Right atrium auricular region (tissue), 2 donors: ENCODE measurements at regions not wholly inside any gene's neighbourhood (a gene's known extent, or its start where the extent isn't known, plus 50 kb on each side); places are given as distances from the start of the nearest gene placed in this dataset.

Experiments used
- DNase-seq: peaks from one replicate; pipeline ENCODE4 v3.0.0-alpha.2; 2019; ENCODE audit warnings: low spot score
- H3K27ac ChIP-seq, 2 donors: fragments of 200-600 bp; sonication (generic); 1 replicate in 1 of 2; 2 replicates in 1 of 2; pipeline ENCODE4 v1.5.1; 2016 to 2019
- H3K27me3 ChIP-seq, 2 donors: fragments of 200-600 bp; sonication (generic); one replicate each; pipeline versions ENCODE4 v1.5.1 to v1.6.0; 2017 to 2019
- H3K36me3 ChIP-seq: fragments of 200-600 bp; sonication (generic); one replicate; pipeline ENCODE4 v1.5.1; 2016
- H3K4me1 ChIP-seq, 2 donors: fragments of 200-600 bp; sonication (generic); one replicate each; pipeline versions ENCODE4 v1.5.1 to v1.6.0; 2017 to 2019
- H3K4me3 ChIP-seq, 2 donors: fragments of 200-600 bp; sonication (generic); 1 replicate in 1 of 2; 2 replicates in 1 of 2; pipeline ENCODE4 v1.5.1; 2017 to 2019; ENCODE audit warnings: mild to moderate bottlenecking in 1 of 2, moderate library complexity in 1 of 2
- H3K9me3 ChIP-seq, 2 donors: fragments of 200-600 bp; sonication (generic); one replicate each; pipeline ENCODE4 v1.5.1; 2019
- TF ChIP-seq, protein P1 (sequence below), 2 donors: fragments of 200-600 bp; sonication (generic); IDR thresholded peaks; one replicate each; pipeline ENCODE4 v1.5.1; 2019; ENCODE audit warnings: antibody characterized with exemption in 2 of 2

DNA sequence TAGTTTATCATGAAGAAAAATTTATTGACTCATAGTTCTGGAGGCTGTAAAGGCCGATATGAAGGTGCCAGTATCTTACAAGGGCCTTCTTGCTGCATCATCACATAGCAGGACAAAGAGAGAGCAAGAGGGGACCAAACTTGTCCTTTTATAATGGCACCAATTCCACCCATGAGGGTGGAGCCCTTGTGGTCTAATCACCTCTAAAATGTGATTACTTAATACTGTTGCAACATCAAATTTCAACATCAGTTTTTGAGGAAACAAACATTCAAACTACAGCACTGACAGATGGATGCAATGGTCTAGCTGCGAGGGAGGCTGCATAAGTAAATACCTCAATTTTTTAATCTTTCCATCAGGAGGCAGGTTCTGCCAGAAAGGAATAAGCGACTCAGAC is 76.7 kb upstream of the LAMA2 start:
- Histone ChIP-seq H3K27me3 (no peaks in the 10 kb centered on the region), H3K4me1 (no peaks in the 10 kb centered on the region), H3K27ac (peak overlapping the region in 1 of 2 donors; percentile 41), H3K4me3 (no peak overlapping the region), H3K36me3 (no peaks in the 10 kb centered on the region), H3K9me3 (peaks cover 0 to 7% of the 10 kb centered on the region in 2 donors)
- peak; percentile 59 for DNase-seq
- TF ChIP-seq, protein P1, sequence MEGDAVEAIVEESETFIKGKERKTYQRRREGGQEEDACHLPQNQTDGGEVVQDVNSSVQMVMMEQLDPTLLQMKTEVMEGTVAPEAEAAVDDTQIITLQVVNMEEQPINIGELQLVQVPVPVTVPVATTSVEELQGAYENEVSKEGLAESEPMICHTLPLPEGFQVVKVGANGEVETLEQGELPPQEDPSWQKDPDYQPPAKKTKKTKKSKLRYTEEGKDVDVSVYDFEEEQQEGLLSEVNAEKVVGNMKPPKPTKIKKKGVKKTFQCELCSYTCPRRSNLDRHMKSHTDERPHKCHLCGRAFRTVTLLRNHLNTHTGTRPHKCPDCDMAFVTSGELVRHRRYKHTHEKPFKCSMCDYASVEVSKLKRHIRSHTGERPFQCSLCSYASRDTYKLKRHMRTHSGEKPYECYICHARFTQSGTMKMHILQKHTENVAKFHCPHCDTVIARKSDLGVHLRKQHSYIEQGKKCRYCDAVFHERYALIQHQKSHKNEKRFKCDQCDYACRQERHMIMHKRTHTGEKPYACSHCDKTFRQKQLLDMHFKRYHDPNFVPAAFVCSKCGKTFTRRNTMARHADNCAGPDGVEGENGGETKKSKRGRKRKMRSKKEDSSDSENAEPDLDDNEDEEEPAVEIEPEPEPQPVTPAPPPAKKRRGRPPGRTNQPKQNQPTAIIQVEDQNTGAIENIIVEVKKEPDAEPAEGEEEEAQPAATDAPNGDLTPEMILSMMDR (IDR thresholded peaks at IDR 0.05): no peak

DNA sequence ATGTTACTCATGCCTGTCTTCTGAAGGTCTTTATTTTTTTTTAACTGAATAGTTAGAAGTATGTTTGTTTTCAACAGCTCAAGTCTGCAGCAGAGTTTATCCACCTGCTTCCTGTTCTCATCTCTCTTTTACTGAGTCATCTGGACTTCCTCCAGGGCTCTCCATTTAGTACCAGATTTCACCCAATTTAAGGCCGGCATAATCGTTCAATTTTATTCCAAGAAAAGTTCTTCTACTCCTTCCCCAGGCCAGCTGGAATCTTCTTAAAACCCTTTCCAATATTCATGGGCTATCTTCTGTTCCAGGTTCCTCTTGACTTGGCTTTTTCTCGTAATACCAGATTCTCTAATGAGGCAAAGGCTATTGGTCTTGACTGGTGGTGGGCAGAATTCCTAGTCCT is 79.0 kb upstream of the LAMA2 start:
- H3K36me3 ChIP-seq: no peaks in the 10 kb centered on the region
- no peaks in the 10 kb centered on the region for H3K4me1 ChIP-seq
- peaks cover 0 to 8% of the 10 kb centered on the region in 2 donors for H3K9me3 ChIP-seq
- TF ChIP-seq, protein P1 (IDR thresholded peaks at IDR 0.05): no peak
- no peak for DNase-seq
- H3K27me3 ChIP-seq: no peaks in the 10 kb centered on the region
- H3K4me3 ChIP-seq: no peak overlapping the region
- peak overlapping the region in 1 of 2 donors; percentile 23 for H3K27ac ChIP-seq

DNA sequence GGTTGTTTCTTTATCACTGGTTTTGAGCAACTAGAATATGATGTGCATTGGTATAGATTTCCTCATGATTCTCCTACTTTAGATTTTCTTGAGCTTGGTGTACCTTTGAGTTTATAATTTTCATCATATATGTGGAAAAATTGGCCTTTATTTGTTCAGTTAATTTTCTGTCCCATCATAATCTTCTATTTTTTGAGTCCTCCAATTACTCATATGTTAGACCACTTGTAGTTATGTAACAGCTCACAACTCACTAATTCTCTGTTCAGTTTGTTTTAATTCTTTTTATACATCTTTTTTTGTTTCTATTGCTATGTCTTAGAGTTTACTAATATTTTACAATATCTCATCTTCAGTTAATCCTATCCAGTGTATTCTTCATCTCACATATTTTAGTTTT is 81.3 kb upstream of the LAMA2 start:
- TF ChIP-seq, protein P1 (IDR thresholded peaks at IDR 0.05): no peak
- no peak overlapping the region for H3K27ac ChIP-seq

DNA sequence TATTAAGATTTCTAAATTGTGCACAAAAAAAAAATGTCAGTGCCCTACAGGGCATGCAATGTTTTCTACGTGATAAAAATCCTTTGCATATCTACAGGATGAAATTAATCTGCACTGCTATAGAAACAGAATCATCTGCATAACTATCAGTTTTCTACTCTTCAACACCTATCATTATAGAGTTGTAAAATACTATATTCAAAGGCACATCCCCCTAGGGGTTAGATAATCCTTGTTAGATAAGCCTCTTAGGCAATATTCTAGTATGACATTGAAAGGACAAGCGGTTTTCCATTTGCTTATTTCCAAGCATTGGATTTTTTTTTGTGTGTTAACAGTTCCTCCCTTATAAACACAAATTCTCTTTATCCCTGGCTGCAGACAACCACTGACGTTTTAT is 98.7 kb upstream of the LAMA2 start:
- H3K27me3 ChIP-seq: no peaks in the 10 kb centered on the region

More for the DNA sequence above, 81.3 kb upstream of the LAMA2 start:
- Histone ChIP-seq H3K4me3 (no peak overlapping the region), H3K27me3 (no peaks in the 10 kb centered on the region), H3K36me3 (no peaks in the 10 kb centered on the region), H3K9me3 (peaks cover 0 to 8% of the 10 kb centered on the region in 2 donors), H3K4me1 (no peaks in the 10 kb centered on the region)
- no peak for DNase-seq

DNA sequence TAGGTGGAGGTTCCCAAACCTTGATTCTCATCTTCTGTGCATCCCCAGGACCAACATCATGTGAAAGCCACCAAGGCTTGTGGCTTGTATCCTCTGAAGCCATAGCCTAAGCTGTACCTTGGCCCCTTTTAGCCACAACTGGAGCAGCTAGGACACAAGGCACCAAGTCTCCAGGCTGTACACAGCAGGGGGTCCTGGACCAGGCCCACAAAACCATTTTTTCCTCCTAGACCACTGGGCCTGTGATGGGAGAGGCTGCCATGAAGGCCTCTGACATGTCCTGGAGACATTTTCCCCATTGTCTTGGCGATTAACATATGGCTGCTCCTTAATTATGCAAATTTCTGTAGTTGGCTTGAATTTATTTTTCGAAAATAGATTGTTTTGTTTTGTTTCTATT is 114.8 kb upstream of the LAMA2 start:
- no peak for DNase-seq
- TF ChIP-seq, protein P1 (IDR thresholded peaks at IDR 0.05): no peak
- no peak overlapping the region for H3K4me3 ChIP-seq
- H3K4me1 ChIP-seq: peaks cover 0 to 5% of the 10 kb centered on the region in 2 donors
- no peak overlapping the region for H3K27ac ChIP-seq
- H3K27me3 ChIP-seq: no peaks in the 10 kb centered on the region
- peaks cover 0 to 6% of the 10 kb centered on the region in 2 donors for H3K9me3 ChIP-seq
- no peaks in the 10 kb centered on the region for H3K36me3 ChIP-seq

More for the DNA sequence above, 98.7 kb upstream of the LAMA2 start:
- no peaks in the 10 kb centered on the region for H3K36me3 ChIP-seq
- H3K9me3 ChIP-seq: peaks cover 0 to 12% of the 10 kb centered on the region in 2 donors
- no peaks in the 10 kb centered on the region for H3K4me1 ChIP-seq
- no peak for DNase-seq
- TF ChIP-seq, protein P1 (IDR thresholded peaks at IDR 0.05): no peak
- H3K4me3 ChIP-seq: no peak overlapping the region
- H3K27ac ChIP-seq: no peak overlapping the region

DNA sequence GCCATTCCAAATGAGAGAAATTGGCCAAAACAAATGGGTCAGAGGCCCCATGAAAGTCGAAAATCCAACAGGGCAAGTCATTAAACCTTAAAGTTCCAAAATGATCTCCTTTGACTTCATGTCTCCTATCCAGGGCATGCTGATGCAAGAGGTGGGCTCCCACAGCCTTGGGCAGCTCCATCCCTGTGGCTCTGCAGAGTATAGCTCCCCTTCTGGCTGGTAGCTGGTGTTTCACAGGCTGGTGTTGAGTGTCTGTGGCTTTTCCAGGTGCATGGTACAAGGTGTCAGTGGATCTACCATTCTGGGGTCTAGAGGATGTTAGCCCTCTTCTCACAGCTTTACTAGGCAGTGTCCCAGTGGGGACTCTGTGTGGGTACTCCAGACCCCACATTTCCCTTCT is 115.2 kb upstream of the LAMA2 start:
- Histone ChIP-seq H3K9me3 (peaks cover 0 to 2% of the 10 kb centered on the region in 2 donors), H3K4me3 (no peak overlapping the region), H3K36me3 (no peaks in the 10 kb centered on the region), H3K27me3 (no peaks in the 10 kb centered on the region), H3K4me1 (peaks cover 0 to 5% of the 10 kb centered on the region in 2 donors), H3K27ac (no peak overlapping the region)
- TF ChIP-seq, protein P1 (IDR thresholded peaks at IDR 0.05): no peak
- DNase-seq: no peak
